C4-2B (cell line): ENCODE measurements at regions not wholly inside any gene's neighbourhood (a gene's known extent, or its start where the extent isn't known, plus 50 kb on each side); places are given as distances from the start of the nearest gene placed in this dataset.

ENCODE experiments used
- CTCF ChIP-seq: fragments of 450-650 bp; conservative IDR thresholded peaks from 2 replicates; pipeline ENCODE4 v1.5.1; 2017; ENCODE audit warnings: mild to moderate bottlenecking
- ZFX ChIP-seq: fragments of 450-650 bp; IDR thresholded peaks from 2 replicates; pipeline ENCODE4 v1.6.1; 2017

DNA sequence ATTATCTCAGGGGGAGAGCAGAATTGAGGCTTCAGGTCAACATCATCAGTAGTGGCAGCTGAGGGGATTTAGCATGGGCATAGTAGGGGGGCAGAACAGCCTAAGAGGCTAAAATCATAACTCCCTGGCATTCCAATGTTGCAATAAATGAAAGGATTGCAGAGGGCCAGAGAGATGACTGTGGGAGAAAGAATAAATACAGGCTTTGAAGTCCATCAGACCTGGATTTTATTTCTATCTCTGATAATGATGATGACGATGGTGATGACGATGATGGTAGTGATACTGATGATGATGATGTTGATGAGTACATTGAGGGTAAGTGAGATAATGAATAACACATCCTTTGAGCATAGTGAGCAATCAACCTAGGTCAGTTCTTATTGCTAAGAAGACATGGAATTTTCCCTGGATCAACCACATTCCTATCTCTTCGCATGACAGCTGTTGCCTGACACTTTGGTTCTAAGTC lies 107.4 kb upstream of the CDH11 start:
- no peak for TF ChIP-seq CTCF
- no peak for TF ChIP-seq ZFX
